ENCODE measurements at regions not wholly inside any gene's neighbourhood (a gene's known extent, or its start where the extent isn't known, plus 50 kb on each side); places are given as distances from the start of the nearest gene placed in this dataset.
"Not testable (repeated sequence)": the region's sequence is repeated elsewhere in the genome, so short reads cannot be mapped to it uniquely, and the experiment has no call there.

GRCh38 chr10:63929831-63930467 lies 408.7 kb downstream of the REEP3 start:
- DNase-seq, result no peak

- no peak for DNase-seq
Measured at GRCh38 chr10:63930584-63930983, 409.4 kb downstream of the REEP3 start.

DNA sequence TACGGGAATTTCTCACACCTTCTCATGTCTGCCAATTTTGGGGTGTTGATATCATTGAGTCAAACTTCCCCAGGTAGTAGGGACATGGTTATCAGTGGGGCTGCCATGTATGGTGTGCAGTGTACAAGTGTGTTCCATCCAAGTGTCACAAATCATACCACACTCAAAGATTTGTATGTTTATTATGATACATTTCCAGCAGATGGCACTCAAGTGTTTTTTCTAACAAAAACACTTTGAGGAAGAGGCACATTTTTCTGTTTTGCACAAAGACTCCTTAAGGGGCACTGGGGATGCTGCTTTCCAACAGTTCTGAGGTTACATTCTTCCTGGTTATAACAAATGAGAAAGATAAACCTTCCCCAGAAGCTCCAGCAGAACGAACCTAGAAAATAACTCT lies 414.5 kb downstream of the REEP3 start:
- no peak for DNase-seq

DNA sequence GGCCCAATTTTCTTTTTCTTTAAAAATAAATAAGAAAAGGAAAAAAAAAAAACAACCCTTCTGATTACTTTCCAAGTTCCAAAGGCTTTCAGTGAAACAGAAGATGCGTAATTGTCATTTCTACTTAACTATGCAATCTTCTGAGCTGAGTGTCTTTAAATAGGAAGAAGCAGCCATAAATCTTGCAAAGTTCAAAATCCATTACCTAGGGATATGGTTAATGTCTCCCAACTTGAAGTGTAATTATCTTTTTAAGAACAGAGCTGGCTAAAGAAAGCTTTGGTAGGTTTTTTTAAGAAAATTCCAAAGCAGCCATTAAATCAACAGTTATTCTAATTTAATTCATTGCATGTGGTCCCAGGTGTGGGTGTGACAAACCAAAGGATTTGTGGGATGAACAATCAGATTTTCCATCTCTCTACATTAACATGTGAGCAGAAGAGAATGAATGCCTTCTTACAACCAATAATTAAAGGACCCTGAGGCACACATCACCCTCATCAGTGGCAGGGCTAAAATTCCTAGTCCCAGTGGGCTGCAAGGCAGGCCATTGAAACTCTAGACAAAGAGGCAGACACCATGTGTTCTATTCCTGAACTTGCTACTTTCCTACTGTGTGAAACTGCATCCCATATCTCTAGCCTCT lies 419.2 kb downstream of the REEP3 start:
- DNase-seq, result no peak

DNA sequence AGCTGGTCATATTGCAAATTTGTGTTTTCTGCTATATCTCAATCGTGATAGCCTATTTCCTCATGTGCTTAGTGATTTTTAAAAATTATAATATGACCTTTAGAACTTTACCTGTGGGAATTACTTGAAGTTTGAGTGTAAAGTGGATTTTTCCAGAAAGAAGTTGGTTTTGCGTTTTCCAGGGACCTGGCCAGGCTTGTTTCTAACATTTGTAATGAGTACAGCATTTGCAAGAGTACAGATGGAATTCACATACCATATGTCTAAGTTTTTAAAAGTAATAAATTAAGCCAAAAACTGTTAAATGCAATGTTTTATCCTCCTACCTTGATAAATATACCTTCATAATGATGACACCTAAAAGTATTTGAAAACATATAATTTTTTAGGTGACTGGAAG lies 443.2 kb downstream of the REEP3 start:
- DNase-seq, result no peak

DNA sequence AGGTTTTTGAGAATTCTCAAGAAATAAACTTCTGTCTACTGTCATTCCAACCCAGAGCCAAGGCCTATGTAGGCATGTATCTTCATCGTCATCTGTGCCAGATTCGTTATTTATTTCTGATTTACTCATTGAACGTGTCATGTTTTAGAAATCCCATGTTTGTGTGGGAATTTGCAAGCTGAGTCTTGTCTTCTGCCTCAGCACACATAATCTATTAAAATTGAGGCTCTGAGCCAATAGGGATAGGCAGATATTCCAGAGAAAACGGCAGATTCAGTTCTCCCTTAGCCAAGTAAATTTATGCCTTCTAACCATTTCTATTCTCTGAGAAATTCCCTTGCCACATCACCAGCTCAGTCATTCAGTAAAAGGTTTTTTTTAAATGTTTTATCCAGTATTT lies 444.6 kb downstream of the REEP3 start:
- DNase-seq, result no peak

GRCh38 chr10:63972949-63973827 lies 452.0 kb downstream of the REEP3 start:
- no peak for DNase-seq

DNA sequence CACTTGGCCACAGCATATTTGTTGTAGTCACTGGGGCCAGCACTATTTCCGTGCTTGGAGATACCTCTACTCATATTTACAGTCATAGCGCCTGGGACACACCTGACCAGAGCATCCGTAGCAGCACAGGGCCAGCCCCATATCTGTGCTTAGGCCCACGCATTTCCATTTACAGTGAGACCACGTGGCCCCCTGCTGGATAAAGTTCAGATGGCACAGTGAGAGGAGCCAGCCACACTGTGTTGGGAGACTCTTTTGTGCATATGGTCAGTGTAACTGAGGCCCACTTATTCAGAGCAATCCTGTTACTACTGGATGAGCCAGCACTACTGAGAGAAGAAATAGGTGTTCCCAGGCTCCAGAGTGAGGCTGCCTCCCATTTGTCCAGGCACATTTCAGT lies 455.3 kb downstream of the REEP3 start:
- no peak for DNase-seq

GRCh38 chr10:63977329-63977923 lies 456.2 kb downstream of the REEP3 start:
- DNase-seq, result no peak

- DNase-seq, result not testable (repeated sequence)
Measured at GRCh38 chr10:63980870-63981269, 459.7 kb downstream of the REEP3 start.

DNA sequence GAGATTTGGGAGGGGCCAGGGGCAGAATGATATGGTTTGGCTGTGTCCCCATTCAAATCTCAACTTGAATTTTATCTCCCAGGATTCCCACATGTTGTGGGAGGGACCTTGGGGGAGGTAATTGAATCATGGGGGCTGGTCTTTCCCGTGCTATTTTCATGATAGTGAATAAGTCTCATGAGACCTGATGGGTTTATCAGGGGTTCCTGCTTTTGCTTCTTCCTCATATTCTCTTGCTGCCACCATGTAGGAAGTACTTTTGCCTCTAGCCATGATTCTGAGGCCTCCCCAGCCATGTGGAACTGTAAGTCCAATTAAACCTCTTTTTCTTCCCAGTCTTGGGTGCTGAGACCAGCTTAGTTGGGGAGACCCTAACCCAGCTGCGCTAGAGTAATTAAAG lies 462.9 kb downstream of the REEP3 start:
- DNase-seq, result not testable (repeated sequence)

- DNase-seq, result no peak
Measured at GRCh38 chr10:63986536-63986935, 465.3 kb downstream of the REEP3 start.

- DNase-seq, result no peak
Measured at GRCh38 chr10:63987212-63987611, 466.0 kb downstream of the REEP3 start.

GRCh38 chr10:63994371-63994770 lies 473.2 kb downstream of the REEP3 start:
- no peak for DNase-seq

DNA sequence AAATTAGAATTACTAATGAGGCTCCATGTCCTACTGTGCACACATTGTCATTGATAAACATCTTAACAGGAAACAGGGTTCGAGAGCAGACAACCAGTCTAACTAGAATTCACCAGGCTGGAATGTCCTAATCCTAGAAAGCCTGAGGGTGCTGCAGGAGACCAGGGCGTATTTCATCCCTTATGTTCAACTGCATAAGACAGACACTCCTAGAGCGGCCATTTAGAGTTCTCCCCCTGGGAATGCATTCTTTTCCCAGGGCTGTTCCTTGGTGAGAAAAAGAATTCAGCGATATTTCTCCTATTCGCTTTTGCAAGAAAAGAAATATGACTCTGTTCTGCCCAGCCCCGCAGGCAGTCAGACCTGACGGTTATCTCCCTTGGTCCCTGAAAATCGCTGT lies 486.0 kb downstream of the REEP3 start:
- no peak for DNase-seq

DNA sequence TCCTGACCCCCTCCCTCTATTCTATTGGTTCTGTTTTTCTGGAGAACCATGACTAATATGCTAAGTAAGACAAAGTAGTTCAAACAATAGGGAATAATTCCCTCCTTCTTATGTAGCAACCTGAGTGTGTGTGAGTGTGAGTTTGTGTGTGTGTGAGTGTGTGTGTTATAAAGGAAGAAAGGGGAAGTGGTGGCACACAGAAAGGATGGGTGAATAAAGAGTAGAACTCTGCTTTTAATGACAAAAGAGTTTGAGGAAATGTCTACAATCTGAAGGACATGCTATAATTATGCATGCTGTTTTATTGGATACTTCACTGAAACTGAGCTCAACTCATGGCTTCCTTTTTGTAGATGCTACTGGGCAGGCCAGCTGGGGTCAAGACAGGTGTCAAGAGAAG lies 489.5 kb downstream of the REEP3 start:
- no peak for DNase-seq

- DNase-seq, result no peak
Measured at GRCh38 chr10:64011912-64012714, 490.9 kb downstream of the REEP3 start.

GRCh38 chr10:64014281-64014680 lies 493.1 kb downstream of the REEP3 start:
- no peak for DNase-seq

- no peak for DNase-seq
Measured at GRCh38 chr10:64023926-64024470, 502.8 kb downstream of the REEP3 start.

- no peak for DNase-seq
Measured at GRCh38 chr10:64033711-64034110, 512.5 kb downstream of the REEP3 start.

GRCh38 chr10:64036321-64036930 lies 515.2 kb downstream of the REEP3 start:
- DNase-seq, result no peak

Data from activated T-cell treated with anti-CD3 and anti-CD28 coated beads for 4 hours (primary cell).